ENCODE measurements at regions not wholly inside any gene's neighbourhood (a gene's known extent, or its start where the extent isn't known, plus 50 kb on each side); places are given as distances from the start of the nearest gene placed in this dataset.

DNA sequence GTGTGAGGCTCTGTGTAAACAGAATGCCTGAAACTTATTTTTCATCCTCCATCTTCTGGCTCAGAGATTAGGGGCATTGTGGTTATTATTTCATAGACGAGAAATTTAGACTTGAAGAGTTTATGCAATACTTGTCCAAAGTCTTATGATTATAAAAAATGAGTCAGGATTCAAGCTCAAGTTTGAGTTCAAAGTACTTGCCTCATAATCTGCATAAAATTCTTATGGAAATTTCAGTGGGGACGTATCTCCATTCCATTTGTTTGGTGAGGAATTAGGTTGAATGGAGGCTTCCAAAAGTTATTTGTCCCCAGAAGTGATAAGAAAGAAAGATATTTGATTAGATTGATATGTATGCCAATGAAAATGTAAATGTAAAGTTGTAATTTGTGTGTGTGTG lies 93.7 kb upstream of the CLVS2 start:
- no peaks in the 10 kb centered on the region for H3K4me1 ChIP-seq (ENCODE audit: control insufficient read depth, extremely low read depth, insufficient read depth, low read length)
- H3K36me3 ChIP-seq (ENCODE audit: control insufficient read depth in 2 of 2, extremely low read depth in 1 of 2, insufficient read depth in 2 of 2, low read length in 2 of 2): no peaks in the 10 kb centered on the region
- H3K9me3 ChIP-seq (ENCODE audit: control insufficient read depth, low read depth, low read length): no peaks in the 10 kb centered on the region
- no peaks in the 10 kb centered on the region for H3K79me2 ChIP-seq (ENCODE audit: control insufficient read depth, insufficient read depth, low read length)
- DNase-seq (ENCODE audit: low read depth, low spot score) (no peak), FAIRE-seq (no peak)
- no peaks in the 10 kb centered on the region for H3K9me1 ChIP-seq (ENCODE audit: control insufficient read depth, extremely low read depth, insufficient read depth, low read length)
- no peaks in the 10 kb centered on the region for H4K20me1 ChIP-seq (ENCODE audit: control insufficient read depth, extremely low read depth, insufficient read depth, low read length)
- H3K27ac ChIP-seq (ENCODE audit: control insufficient read depth, insufficient read depth, low read length): no peak overlapping the region
- no peak overlapping the region for H2AFZ ChIP-seq (ENCODE audit: control insufficient read depth, low read length)
- no peak for TF ChIP-seq EZH2 (IDR thresholded peaks at IDR 0.05; ENCODE audit: low read length)
- TF ChIP-seq, protein P1, sequence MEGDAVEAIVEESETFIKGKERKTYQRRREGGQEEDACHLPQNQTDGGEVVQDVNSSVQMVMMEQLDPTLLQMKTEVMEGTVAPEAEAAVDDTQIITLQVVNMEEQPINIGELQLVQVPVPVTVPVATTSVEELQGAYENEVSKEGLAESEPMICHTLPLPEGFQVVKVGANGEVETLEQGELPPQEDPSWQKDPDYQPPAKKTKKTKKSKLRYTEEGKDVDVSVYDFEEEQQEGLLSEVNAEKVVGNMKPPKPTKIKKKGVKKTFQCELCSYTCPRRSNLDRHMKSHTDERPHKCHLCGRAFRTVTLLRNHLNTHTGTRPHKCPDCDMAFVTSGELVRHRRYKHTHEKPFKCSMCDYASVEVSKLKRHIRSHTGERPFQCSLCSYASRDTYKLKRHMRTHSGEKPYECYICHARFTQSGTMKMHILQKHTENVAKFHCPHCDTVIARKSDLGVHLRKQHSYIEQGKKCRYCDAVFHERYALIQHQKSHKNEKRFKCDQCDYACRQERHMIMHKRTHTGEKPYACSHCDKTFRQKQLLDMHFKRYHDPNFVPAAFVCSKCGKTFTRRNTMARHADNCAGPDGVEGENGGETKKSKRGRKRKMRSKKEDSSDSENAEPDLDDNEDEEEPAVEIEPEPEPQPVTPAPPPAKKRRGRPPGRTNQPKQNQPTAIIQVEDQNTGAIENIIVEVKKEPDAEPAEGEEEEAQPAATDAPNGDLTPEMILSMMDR (optimal IDR thresholded peaks at IDR 0.05 in 1 of 3, IDR thresholded peaks at IDR 0.05 in 1 of 3, conservative IDR thresholded peaks at IDR 0.05 in 1 of 3; ENCODE audit: extremely low read depth in 1 of 3, insufficient read depth in 2 of 3, low read length in 3 of 3): no peak
- H3K4me2 ChIP-seq (ENCODE audit: control insufficient read depth, extremely low read depth, insufficient read depth, low read depth, low read length): no peak overlapping the region
- H3K9ac ChIP-seq (ENCODE audit: control insufficient read depth, extremely low read depth, insufficient read depth, low read length): no peak overlapping the region
- dilution Hi-C loops (cut with MboI; ENCODE audit: extremely low pct_ligation_motif_present, low sequenced_read_pairs): no loop called here
- no peak overlapping the region for H3K4me3 ChIP-seq (ENCODE audit: control insufficient read depth in 2 of 3, extremely low read depth in 1 of 3, insufficient read depth in 2 of 3, low read depth in 1 of 3, low read length in 3 of 3)
- H3K27me3 ChIP-seq (ENCODE audit: control insufficient read depth, extremely low read depth, insufficient read depth, low read length): no peaks in the 10 kb centered on the region

GRCh38 chr6:122903266-122903915 lies 92.6 kb upstream of the CLVS2 start:
- Histone ChIP-seq H3K4me3 (ENCODE audit: control insufficient read depth in 2 of 3, extremely low read depth in 1 of 3, insufficient read depth in 2 of 3, low read depth in 1 of 3, low read length in 3 of 3) (no peak overlapping the region), H3K36me3 (ENCODE audit: control insufficient read depth in 2 of 2, extremely low read depth in 1 of 2, insufficient read depth in 2 of 2, low read length in 2 of 2) (no peaks in the 10 kb centered on the region), H3K9me3 (ENCODE audit: control insufficient read depth, low read depth, low read length) (no peaks in the 10 kb centered on the region), H3K27me3 (ENCODE audit: control insufficient read depth, extremely low read depth, insufficient read depth, low read length) (no peaks in the 10 kb centered on the region), H2AFZ (ENCODE audit: control insufficient read depth, low read length) (no peak overlapping the region), H3K9me1 (ENCODE audit: control insufficient read depth, extremely low read depth, insufficient read depth, low read length) (no peaks in the 10 kb centered on the region), H4K20me1 (ENCODE audit: control insufficient read depth, extremely low read depth, insufficient read depth, low read length) (no peaks in the 10 kb centered on the region), H3K27ac (ENCODE audit: control insufficient read depth, insufficient read depth, low read length) (no peak overlapping the region), H3K9ac (ENCODE audit: control insufficient read depth, extremely low read depth, insufficient read depth, low read length) (no peak overlapping the region), H3K4me2 (ENCODE audit: control insufficient read depth, extremely low read depth, insufficient read depth, low read depth, low read length) (no peak overlapping the region), H3K4me1 (ENCODE audit: control insufficient read depth, extremely low read depth, insufficient read depth, low read length) (no peaks in the 10 kb centered on the region), H3K79me2 (ENCODE audit: control insufficient read depth, insufficient read depth, low read length) (no peaks in the 10 kb centered on the region)
- dilution Hi-C loops (cut with MboI; ENCODE audit: extremely low pct_ligation_motif_present, low sequenced_read_pairs): no loop called here
- FAIRE-seq (no peak), DNase-seq (ENCODE audit: low read depth, low spot score) (no peak)
- TF ChIP-seq, protein P1 (optimal IDR thresholded peaks at IDR 0.05 in 1 of 3, IDR thresholded peaks at IDR 0.05 in 1 of 3, conservative IDR thresholded peaks at IDR 0.05 in 1 of 3; ENCODE audit: extremely low read depth in 1 of 3, insufficient read depth in 2 of 3, low read length in 3 of 3): no peak
- no peak for TF ChIP-seq EZH2 (IDR thresholded peaks at IDR 0.05; ENCODE audit: low read length)

All from keratinocyte (primary cell).